ENCODE measurements at regions not wholly inside any gene's neighbourhood (a gene's known extent, or its start where the extent isn't known, plus 50 kb on each side); places are given as distances from the start of the nearest gene placed in this dataset.

DNA sequence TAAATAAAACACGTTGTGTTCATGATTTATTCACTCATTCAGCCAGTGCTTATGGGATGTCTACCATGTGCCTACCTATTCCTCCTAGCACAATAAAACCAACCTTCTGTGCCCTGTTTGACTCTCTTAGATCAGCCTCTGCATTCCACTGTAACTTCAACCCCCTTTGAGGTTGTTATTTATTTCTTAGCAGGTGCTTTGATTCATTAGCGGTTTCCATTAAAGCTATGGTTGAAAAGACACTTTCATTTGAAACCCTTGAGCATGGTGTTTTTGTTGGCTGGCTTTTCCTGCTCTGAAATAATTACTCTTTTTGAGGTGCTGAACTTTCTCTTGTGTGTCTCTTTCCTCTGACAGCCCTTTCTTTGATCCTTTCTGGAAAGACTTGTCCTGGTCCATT, 570.6 kb upstream of the LARGE1 start:
- TF ChIP-seq, protein P1, sequence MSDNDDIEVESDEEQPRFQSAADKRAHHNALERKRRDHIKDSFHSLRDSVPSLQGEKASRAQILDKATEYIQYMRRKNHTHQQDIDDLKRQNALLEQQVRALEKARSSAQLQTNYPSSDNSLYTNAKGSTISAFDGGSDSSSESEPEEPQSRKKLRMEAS (IDR thresholded peaks at IDR 0.05; ENCODE audit: low read depth, low read length) = no peak
- TF ChIP-seq, protein P2, sequence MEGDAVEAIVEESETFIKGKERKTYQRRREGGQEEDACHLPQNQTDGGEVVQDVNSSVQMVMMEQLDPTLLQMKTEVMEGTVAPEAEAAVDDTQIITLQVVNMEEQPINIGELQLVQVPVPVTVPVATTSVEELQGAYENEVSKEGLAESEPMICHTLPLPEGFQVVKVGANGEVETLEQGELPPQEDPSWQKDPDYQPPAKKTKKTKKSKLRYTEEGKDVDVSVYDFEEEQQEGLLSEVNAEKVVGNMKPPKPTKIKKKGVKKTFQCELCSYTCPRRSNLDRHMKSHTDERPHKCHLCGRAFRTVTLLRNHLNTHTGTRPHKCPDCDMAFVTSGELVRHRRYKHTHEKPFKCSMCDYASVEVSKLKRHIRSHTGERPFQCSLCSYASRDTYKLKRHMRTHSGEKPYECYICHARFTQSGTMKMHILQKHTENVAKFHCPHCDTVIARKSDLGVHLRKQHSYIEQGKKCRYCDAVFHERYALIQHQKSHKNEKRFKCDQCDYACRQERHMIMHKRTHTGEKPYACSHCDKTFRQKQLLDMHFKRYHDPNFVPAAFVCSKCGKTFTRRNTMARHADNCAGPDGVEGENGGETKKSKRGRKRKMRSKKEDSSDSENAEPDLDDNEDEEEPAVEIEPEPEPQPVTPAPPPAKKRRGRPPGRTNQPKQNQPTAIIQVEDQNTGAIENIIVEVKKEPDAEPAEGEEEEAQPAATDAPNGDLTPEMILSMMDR (IDR thresholded peaks at IDR 0.05; ENCODE audit: low read depth, low read length) = no peak
